HEK293 (cell line): ENCODE measurements at regions not wholly inside any gene's neighbourhood (a gene's known extent, or its start where the extent isn't known, plus 50 kb on each side); places are given as distances from the start of the nearest gene placed in this dataset.

Experiments
- CTCF ChIA-PET: fragments of 350-600 bp; formaldehyde crosslinking; extraction: SDS; loops from one replicate; lab custom pipeline; 2021; ENCODE audit warnings: antibody characterized with exemption; lab: Yijun Ruan, JAX
- POLR2A ChIA-PET: fragments of 300-600 bp; formaldehyde crosslinking; extraction: SDS; loops from one replicate; lab custom pipeline; 2020; ENCODE audit warnings: antibody characterized with exemption, inconsistent platforms; lab: Yijun Ruan, JAX
- H3K27ac ChIP-seq: fragments of 200-500 bp; sonication (Bioruptor generic); 2 replicates; pipeline ENCODE4 v1.5.1; 2014; ENCODE audit warnings: low read depth, low read length, control low read depth, inconsistent platforms; ENCODE audit errors: extremely low read depth
- H3K36me3 ChIP-seq, 2 experiments: fragments of 200-500 bp in 1 of 2; sonication (Bioruptor generic) in 1 of 2; 1 replicate in 1 of 2; 2 replicates in 1 of 2; pipeline ENCODE4 v1.5.1; 2014 to 2017; ENCODE audit warnings: inconsistent platforms in 2 of 2, low read length in 2 of 2; ENCODE audit not compliant: control insufficient read depth in 2 of 2, insufficient read depth in 1 of 2
- H3K4me1 ChIP-seq: fragments of 200-500 bp; sonication (Bioruptor generic); 2 replicates; pipeline ENCODE4 v1.5.1; 2014; ENCODE audit warnings: mild to moderate bottlenecking, low read length, inconsistent platforms; ENCODE audit not compliant: control insufficient read depth, insufficient read depth
- H3K4me3 ChIP-seq: 2 replicates; pipeline ENCODE4 v1.5.1; 2011; ENCODE audit warnings: low read depth, mild to moderate bottlenecking, control low read depth, low read length, moderate library complexity
- H3K9me3 ChIP-seq: fragments of 200-500 bp; sonication (Bioruptor generic); 2 replicates; pipeline ENCODE4 v1.5.1; 2014; ENCODE audit warnings: low read depth, low read length, inconsistent platforms; ENCODE audit not compliant: control insufficient read depth, insufficient read depth
- EGR2 ChIP-seq: fragments of 450-650 bp; formaldehyde crosslinking; IDR thresholded peaks from 2 replicates; pipeline ENCODE4 v1.5.1; 2016; ENCODE audit warnings: low read depth, missing biosample characterization, missing genetic modification characterization
- HOXC10 ChIP-seq: sonication (generic); formaldehyde crosslinking; IDR thresholded peaks from 2 replicates; pipeline ENCODE4 v1.8.1; 2023; ENCODE audit warnings: mild to moderate bottlenecking, missing genetic modification reagents
- KLF1 ChIP-seq: fragments of 450-650 bp; formaldehyde crosslinking; IDR thresholded peaks from 2 replicates; pipeline ENCODE4 v1.5.1; 2016; ENCODE audit warnings: missing biosample characterization, missing genetic modification characterization
- KLF7 ChIP-seq: fragments of 450-650 bp; formaldehyde crosslinking; IDR thresholded peaks from 2 replicates; pipeline ENCODE4 v1.5.1; 2016; ENCODE audit warnings: missing biosample characterization, missing genetic modification characterization, borderline replicate concordance
- RBAK ChIP-seq: fragments of 450-650 bp; formaldehyde crosslinking; IDR thresholded peaks from 2 replicates; pipeline ENCODE4 v1.5.1; 2016; ENCODE audit warnings: missing biosample characterization, missing genetic modification characterization
- SALL2 ChIP-seq: fragments of 450-650 bp; formaldehyde crosslinking; IDR thresholded peaks from 2 replicates; pipeline ENCODE4 v1.5.0; 2017; ENCODE audit warnings: missing biosample characterization, mild to moderate bottlenecking, missing genetic modification characterization, borderline replicate concordance
- ZFHX2 ChIP-seq: fragments of 450-650 bp; formaldehyde crosslinking; conservative IDR thresholded peaks from 2 replicates; pipeline ENCODE4 v1.5.1; 2016; ENCODE audit warnings: missing biosample characterization, missing genetic modification characterization
- ZFP69B ChIP-seq: fragments of 450-650 bp; formaldehyde crosslinking; IDR thresholded peaks from 2 replicates; pipeline ENCODE4 v1.5.1; 2016; ENCODE audit warnings: missing biosample characterization, missing genetic modification characterization
- ZNF121 ChIP-seq: fragments of 450-650 bp; formaldehyde crosslinking; IDR thresholded peaks from 2 replicates; pipeline ENCODE4 v1.5.1; 2016; ENCODE audit warnings: missing biosample characterization, missing genetic modification characterization
- ZNF133 ChIP-seq: fragments of 450-650 bp; formaldehyde crosslinking; IDR thresholded peaks from 2 replicates; pipeline ENCODE4 v1.5.1; 2016; ENCODE audit warnings: missing biosample characterization, missing genetic modification characterization
- ZNF174 ChIP-seq: fragments of 450-650 bp; formaldehyde crosslinking; IDR thresholded peaks from 2 replicates; pipeline ENCODE4 v1.5.0; 2017; ENCODE audit warnings: missing biosample characterization, mild to moderate bottlenecking, missing genetic modification characterization
- ZNF274 ChIP-seq, 2 experiments: fragments of 200-500 bp in 1 of 2; fragments of 450-650 bp in 1 of 2; sonication (Bioruptor generic) in 1 of 2; formaldehyde crosslinking in 1 of 2; IDR thresholded peaks; 2 replicates each; pipeline versions ENCODE4 v1.5.1 to v1.6.1; 2014 to 2016; ENCODE audit warnings: borderline replicate concordance in 1 of 2, inconsistent platforms in 1 of 2, low read length in 1 of 2, missing biosample characterization in 1 of 2, missing genetic modification characterization in 1 of 2
- ZNF530 ChIP-seq: fragments of 450-650 bp; formaldehyde crosslinking; IDR thresholded peaks from 2 replicates; pipeline ENCODE4 v1.5.1; 2016; ENCODE audit warnings: low read depth, missing biosample characterization, missing genetic modification characterization
- ZNF560 ChIP-seq: fragments of 450-650 bp; formaldehyde crosslinking; IDR thresholded peaks from 2 replicates; pipeline ENCODE4 v1.5.1; 2017; ENCODE audit warnings: missing biosample characterization, missing genetic modification characterization, borderline replicate concordance
- ZNF624 ChIP-seq: fragments of 450-650 bp; formaldehyde crosslinking; IDR thresholded peaks from 2 replicates; pipeline ENCODE4 v1.5.1; 2017; ENCODE audit warnings: missing biosample characterization, missing genetic modification characterization
- ZNF660 ChIP-seq: fragments of 450-650 bp; IDR thresholded peaks from 2 replicates; pipeline ENCODE4 v1.5.1; 2018; ENCODE audit warnings: missing biosample characterization, mild to moderate bottlenecking, missing genetic modification characterization
- ZNF677 ChIP-seq: fragments of 450-650 bp; IDR thresholded peaks from 2 replicates; pipeline ENCODE4 v1.5.0; 2018; ENCODE audit warnings: missing biosample characterization, mild to moderate bottlenecking, missing genetic modification characterization, moderate library complexity
- ZNF768 ChIP-seq: fragments of 450-650 bp; formaldehyde crosslinking; IDR thresholded peaks from 2 replicates; pipeline ENCODE4 v1.5.1; 2018; ENCODE audit warnings: missing biosample characterization, mild to moderate bottlenecking, missing genetic modification characterization
- TF ChIP-seq, protein P1 (sequence below): IDR thresholded peaks from 2 replicates; pipeline ENCODE4 v1.6.1; 2011; ENCODE audit warnings: mild to moderate bottlenecking, low read depth, low read length, borderline replicate concordance
- TF ChIP-seq, protein P2 (sequence below): fragments of 450-650 bp; formaldehyde crosslinking; IDR thresholded peaks from 2 replicates; pipeline ENCODE4 v1.5.1; 2017; ENCODE audit warnings: missing biosample characterization, missing genetic modification characterization
- TF ChIP-seq, protein P3 (sequence below): fragments of 450-650 bp; formaldehyde crosslinking; IDR thresholded peaks from 2 replicates; pipeline ENCODE4 v1.5.1; 2016; ENCODE audit warnings: missing biosample characterization, missing genetic modification characterization
- TF ChIP-seq, protein P4 (sequence below): fragments of 450-650 bp; formaldehyde crosslinking; IDR thresholded peaks from 2 replicates; pipeline ENCODE4 v1.5.1; 2016; ENCODE audit warnings: missing biosample characterization, missing genetic modification characterization
- TF ChIP-seq, protein P5 (sequence below): fragments of 450-650 bp; formaldehyde crosslinking; IDR thresholded peaks from 2 replicates; pipeline ENCODE4 v1.5.1; 2016; ENCODE audit warnings: missing biosample characterization, missing genetic modification characterization, low read depth
- TF ChIP-seq, protein P6 (sequence below): fragments of 450-650 bp; formaldehyde crosslinking; IDR thresholded peaks from 2 replicates; pipeline ENCODE4 v1.5.1; 2016; ENCODE audit warnings: missing biosample characterization, missing genetic modification characterization

DNA sequence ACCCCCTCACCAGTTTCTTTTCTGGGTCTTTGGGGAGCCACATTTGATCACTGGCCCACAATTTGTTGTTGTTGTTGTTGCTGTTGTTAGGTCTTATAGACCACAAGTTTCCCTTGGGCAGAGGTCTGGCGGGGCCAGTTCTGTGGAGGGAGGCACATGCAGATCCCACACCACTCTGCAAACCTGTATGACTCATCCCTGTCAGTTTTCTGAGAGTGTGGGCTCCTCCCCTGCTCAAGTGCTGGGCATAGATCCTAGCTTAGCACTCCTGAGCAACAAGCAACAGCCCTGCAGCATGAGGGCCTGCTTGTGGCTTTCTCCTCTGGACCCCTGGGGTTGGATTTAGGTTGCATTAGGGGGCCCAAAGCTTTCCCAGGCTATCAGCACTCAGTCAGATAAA is 411.1 kb upstream of the HTR1E start (continued):
- TF ChIP-seq SALL2 (tag by site-specific recombination) (no peak), ZNF174 (tag by site-specific recombination) (no peak), ZNF660 (tag by site-specific recombination) (no peak), ZNF274 (IDR thresholded peaks at IDR 0.05; ENCODE audit: low read length) (no peak), ZNF274 (tag by site-specific recombination; IDR thresholded peaks at IDR 0.05; ENCODE audit: borderline replicate concordance) (no peak), ZFHX2 (no peak)
- TF ChIP-seq, all 188 proteins: peak for 0

DNA sequence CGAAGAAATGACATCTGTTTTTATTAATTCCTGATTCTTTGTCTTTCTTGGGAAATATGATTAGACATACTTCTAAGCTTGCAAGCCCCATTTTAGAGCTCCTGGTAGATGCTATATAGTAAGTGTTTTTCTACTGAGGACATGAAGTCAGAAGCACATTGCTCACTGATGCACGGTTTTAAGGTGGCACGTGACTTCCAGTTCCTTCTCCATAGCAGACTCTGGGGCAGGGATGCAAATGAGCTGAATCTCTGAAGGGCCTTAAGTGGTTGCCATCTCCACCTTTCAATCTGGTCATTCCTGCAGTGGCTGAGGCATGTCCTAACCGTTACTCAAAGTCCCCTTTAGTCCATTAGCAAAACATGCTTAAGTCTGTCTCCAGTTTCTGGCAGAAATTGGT is 421.2 kb upstream of the HTR1E start:
- ChIA-PET CTCF (no interaction called here), POLR2A (no interaction called here)
- Histone ChIP-seq H3K27ac (no peak overlapping the region), H3K9me3 (no peaks in the 10 kb centered on the region), H3K4me1 (no peaks in the 10 kb centered on the region), H3K36me3 (no peaks in the 10 kb centered on the region), H3K4me3 (no peak overlapping the region)
- TF ChIP-seq ZNF677 (tag by site-specific recombination) (no peak), EGR2 (no peak), ZFP69B (tag by site-specific recombination) (no peak), HOXC10 (CRISPR knock-in tag) (no peak), ZNF530 (tag by site-specific recombination) (no peak), KLF1 (tag by site-specific recombination) (no peak), ZNF624 (tag by site-specific recombination) (no peak), ZNF174 (tag by site-specific recombination) (no peak), ZNF560 (tag by site-specific recombination) (no peak), ZNF768 (no peak), ZNF133 (no peak), ZNF121 (no peak), RBAK (tag by site-specific recombination) (no peak), KLF7 (tag by site-specific recombination) (no peak)
- TF ChIP-seq, protein P1, sequence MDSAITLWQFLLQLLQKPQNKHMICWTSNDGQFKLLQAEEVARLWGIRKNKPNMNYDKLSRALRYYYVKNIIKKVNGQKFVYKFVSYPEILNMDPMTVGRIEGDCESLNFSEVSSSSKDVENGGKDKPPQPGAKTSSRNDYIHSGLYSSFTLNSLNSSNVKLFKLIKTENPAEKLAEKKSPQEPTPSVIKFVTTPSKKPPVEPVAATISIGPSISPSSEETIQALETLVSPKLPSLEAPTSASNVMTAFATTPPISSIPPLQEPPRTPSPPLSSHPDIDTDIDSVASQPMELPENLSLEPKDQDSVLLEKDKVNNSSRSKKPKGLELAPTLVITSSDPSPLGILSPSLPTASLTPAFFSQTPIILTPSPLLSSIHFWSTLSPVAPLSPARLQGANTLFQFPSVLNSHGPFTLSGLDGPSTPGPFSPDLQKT: no peak
- TF ChIP-seq, protein P2, sequence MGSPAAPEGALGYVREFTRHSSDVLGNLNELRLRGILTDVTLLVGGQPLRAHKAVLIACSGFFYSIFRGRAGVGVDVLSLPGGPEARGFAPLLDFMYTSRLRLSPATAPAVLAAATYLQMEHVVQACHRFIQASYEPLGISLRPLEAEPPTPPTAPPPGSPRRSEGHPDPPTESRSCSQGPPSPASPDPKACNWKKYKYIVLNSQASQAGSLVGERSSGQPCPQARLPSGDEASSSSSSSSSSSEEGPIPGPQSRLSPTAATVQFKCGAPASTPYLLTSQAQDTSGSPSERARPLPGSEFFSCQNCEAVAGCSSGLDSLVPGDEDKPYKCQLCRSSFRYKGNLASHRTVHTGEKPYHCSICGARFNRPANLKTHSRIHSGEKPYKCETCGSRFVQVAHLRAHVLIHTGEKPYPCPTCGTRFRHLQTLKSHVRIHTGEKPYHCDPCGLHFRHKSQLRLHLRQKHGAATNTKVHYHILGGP (tag by site-specific recombination): no peak
- TF ChIP-seq, protein P3, sequence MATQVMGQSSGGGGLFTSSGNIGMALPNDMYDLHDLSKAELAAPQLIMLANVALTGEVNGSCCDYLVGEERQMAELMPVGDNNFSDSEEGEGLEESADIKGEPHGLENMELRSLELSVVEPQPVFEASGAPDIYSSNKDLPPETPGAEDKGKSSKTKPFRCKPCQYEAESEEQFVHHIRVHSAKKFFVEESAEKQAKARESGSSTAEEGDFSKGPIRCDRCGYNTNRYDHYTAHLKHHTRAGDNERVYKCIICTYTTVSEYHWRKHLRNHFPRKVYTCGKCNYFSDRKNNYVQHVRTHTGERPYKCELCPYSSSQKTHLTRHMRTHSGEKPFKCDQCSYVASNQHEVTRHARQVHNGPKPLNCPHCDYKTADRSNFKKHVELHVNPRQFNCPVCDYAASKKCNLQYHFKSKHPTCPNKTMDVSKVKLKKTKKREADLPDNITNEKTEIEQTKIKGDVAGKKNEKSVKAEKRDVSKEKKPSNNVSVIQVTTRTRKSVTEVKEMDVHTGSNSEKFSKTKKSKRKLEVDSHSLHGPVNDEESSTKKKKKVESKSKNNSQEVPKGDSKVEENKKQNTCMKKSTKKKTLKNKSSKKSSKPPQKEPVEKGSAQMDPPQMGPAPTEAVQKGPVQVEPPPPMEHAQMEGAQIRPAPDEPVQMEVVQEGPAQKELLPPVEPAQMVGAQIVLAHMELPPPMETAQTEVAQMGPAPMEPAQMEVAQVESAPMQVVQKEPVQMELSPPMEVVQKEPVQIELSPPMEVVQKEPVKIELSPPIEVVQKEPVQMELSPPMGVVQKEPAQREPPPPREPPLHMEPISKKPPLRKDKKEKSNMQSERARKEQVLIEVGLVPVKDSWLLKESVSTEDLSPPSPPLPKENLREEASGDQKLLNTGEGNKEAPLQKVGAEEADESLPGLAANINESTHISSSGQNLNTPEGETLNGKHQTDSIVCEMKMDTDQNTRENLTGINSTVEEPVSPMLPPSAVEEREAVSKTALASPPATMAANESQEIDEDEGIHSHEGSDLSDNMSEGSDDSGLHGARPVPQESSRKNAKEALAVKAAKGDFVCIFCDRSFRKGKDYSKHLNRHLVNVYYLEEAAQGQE (tag by site-specific recombination): no peak
- TF ChIP-seq, protein P4, sequence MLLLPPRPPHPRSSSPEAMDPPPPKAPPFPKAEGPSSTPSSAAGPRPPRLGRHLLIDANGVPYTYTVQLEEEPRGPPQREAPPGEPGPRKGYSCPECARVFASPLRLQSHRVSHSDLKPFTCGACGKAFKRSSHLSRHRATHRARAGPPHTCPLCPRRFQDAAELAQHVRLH (tag by site-specific recombination): no peak
- TF ChIP-seq, protein P5, sequence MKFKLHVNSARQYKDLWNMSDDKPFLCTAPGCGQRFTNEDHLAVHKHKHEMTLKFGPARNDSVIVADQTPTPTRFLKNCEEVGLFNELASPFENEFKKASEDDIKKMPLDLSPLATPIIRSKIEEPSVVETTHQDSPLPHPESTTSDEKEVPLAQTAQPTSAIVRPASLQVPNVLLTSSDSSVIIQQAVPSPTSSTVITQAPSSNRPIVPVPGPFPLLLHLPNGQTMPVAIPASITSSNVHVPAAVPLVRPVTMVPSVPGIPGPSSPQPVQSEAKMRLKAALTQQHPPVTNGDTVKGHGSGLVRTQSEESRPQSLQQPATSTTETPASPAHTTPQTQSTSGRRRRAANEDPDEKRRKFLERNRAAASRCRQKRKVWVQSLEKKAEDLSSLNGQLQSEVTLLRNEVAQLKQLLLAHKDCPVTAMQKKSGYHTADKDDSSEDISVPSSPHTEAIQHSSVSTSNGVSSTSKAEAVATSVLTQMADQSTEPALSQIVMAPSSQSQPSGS (tag by site-specific recombination): no peak
- TF ChIP-seq, protein P6, sequence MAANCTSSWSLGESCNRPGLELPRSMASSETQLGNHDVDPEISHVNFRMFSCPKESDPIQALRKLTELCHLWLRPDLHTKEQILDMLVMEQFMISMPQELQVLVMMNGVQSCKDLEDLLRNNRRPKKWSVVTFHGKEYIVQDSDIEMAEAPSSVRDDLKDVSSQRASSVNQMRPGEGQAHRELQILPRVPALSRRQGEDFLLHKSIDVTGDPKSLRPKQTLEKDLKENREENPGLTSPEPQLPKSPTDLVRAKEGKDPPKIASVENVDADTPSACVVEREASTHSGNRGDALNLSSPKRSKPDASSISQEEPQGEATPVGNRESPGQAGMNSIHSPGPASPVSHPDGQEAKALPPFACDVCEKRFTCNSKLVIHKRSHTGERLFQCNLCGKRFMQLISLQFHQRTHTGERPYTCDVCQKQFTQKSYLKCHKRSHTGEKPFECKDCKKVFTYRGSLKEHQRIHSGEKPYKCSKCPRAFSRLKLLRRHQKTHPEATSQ (tag by site-specific recombination): no peak
